GM12878 (cell line): ENCODE measurements at regions not wholly inside any gene's neighbourhood (a gene's known extent, or its start where the extent isn't known, plus 50 kb on each side); places are given as distances from the start of the nearest gene placed in this dataset.

Experiments used
- ATAC-seq: fragments of 200-7000 bp; cut with Tn5 transposase; 3 replicates; pipeline ENCODE4 v1.9.1; 2020; ENCODE audit warnings: mild to moderate bottlenecking, moderate library complexity
- BruUV-seq: library from RNA; stranded (reverse); fragments of 400-500 nt; replicated peaks from 2 replicates; lab custom pipeline; 2021; lab: Mats Ljungman, UMichigan
- CTCF ChIA-PET: fragments of 300-600 bp; sonication (Branson Sonifier 250); formaldehyde crosslinking; extraction: SDS; loops from one replicate; lab custom pipeline; 2021; ENCODE audit warnings: inconsistent platforms; lab: Yijun Ruan, JAX
- POLR2A ChIA-PET: fragments of 350-600 bp; formaldehyde crosslinking; extraction: SDS; loops from one replicate; lab custom pipeline; 2021; ENCODE audit warnings: inconsistent platforms; lab: Charles Lee
- RAD21 ChIA-PET: fragments of 300-600 bp; sonication (Branson Sonifier 250); formaldehyde crosslinking; loops from one replicate; lab custom pipeline; 2023; ENCODE audit warnings: antibody characterized with exemption; ENCODE audit not compliant: unreplicated experiment; lab: Charles Lee
- SMC1A ChIA-PET: fragments of 300-600 bp; sonication (Branson Sonifier 250); formaldehyde crosslinking; loops from one replicate; lab custom pipeline; 2023; ENCODE audit not compliant: unreplicated experiment, uncharacterized antibody; lab: Charles Lee
- DNase-seq: peaks from one replicate; pipeline ENCODE4 v3.0.0-alpha.2; 2011; ENCODE audit warnings: low read depth, low spot score
- FAIRE-seq: peaks from 3 replicates; lab custom pipeline; 2011; peaks lifted over from hg19 to GRCh38; lab: Jason Lieb, UNC
- H2AFZ ChIP-seq: 2 replicates; pipeline ENCODE4 v1.6.0; 2011; ENCODE audit warnings: low read depth, low read length, control low read depth; ENCODE audit not compliant: control insufficient read depth
- H3K27ac ChIP-seq: 2 replicates; pipeline ENCODE4 v1.5.1; 2011; ENCODE audit warnings: control low read depth; ENCODE audit not compliant: control insufficient read depth, insufficient read depth
- H3K27me3 ChIP-seq, 2 experiments: replicated peaks in 1 of 2; 2 replicates each; pipeline versions ENCODE4 v1.6.0 to v1.6.1; 2011; ENCODE audit warnings: low read length in 1 of 2; ENCODE audit not compliant: control insufficient read depth in 2 of 2, insufficient read depth in 2 of 2
- H3K36me3 ChIP-seq, 2 experiments: 2 replicates each; pipeline ENCODE4 v1.5.1; 2011; ENCODE audit warnings: low read length in 1 of 2; ENCODE audit not compliant: control insufficient read depth in 2 of 2, insufficient read depth in 2 of 2
- H3K4me1 ChIP-seq: 2 replicates; pipeline ENCODE4 v1.6.1; 2011; ENCODE audit warnings: mild to moderate bottlenecking, low read length, moderate library complexity, mixed read lengths; ENCODE audit not compliant: control insufficient read depth, insufficient read depth
- H3K4me2 ChIP-seq: 2 replicates; pipeline ENCODE4 v1.6.0; 2011; ENCODE audit warnings: control low read depth; ENCODE audit not compliant: control insufficient read depth, insufficient read depth
- H3K4me3 ChIP-seq: fragments of 200-600 bp; sonication (generic); 2 replicates; pipeline ENCODE4 v1.5.1; 2016
- H3K79me2 ChIP-seq: 2 replicates; pipeline ENCODE4 v1.6.0; 2011; ENCODE audit warnings: low read length; ENCODE audit not compliant: control insufficient read depth, insufficient read depth
- H3K9ac ChIP-seq: 2 replicates; pipeline ENCODE4 v1.8.0; 2011; ENCODE audit warnings: low read length, control low read depth, mixed read lengths; ENCODE audit not compliant: control insufficient read depth, insufficient read depth
- H3K9me3 ChIP-seq: replicated peaks from 3 replicates; pipeline ENCODE4 v1.5.1; 2011; ENCODE audit warnings: mild to moderate bottlenecking, low read length; ENCODE audit not compliant: control insufficient read depth, insufficient read depth
- H4K20me1 ChIP-seq: 2 replicates; pipeline ENCODE4 v1.6.0; 2011; ENCODE audit not compliant: control insufficient read depth, insufficient read depth
- ELK1 ChIP-seq: IDR thresholded peaks from 2 replicates; pipeline ENCODE4 v1.6.1; 2012; ENCODE audit warnings: low read depth, low read length, improper control_type of control experiment
- IRF3 ChIP-seq: fragments of 450-650 bp; IDR thresholded peaks from 2 replicates; pipeline ENCODE4 v1.6.1; 2014; ENCODE audit warnings: mild to moderate bottlenecking
- NR2C1 ChIP-seq: fragments of 450-650 bp; IDR thresholded peaks from 2 replicates; pipeline ENCODE4 v1.6.1; 2017; ENCODE audit warnings: antibody characterized with exemption, mild to moderate bottlenecking, moderate library complexity
- RELB ChIP-seq: fragments of 450-650 bp; IDR thresholded peaks from 2 replicates; pipeline ENCODE4 v1.6.1; 2017; ENCODE audit warnings: low read depth, mild to moderate bottlenecking, moderate library complexity
- SP1 ChIP-seq: IDR thresholded peaks from one replicate; pipeline ENCODE4 v1.6.1; 2011; ENCODE audit warnings: low read depth, low read length
- TCF12 ChIP-seq: IDR thresholded peaks from 2 replicates; pipeline ENCODE4 v1.6.1; 2011; ENCODE audit warnings: low read depth, mild to moderate bottlenecking, low read length
- WRNIP1 ChIP-seq: IDR thresholded peaks from 2 replicates; pipeline ENCODE4 v1.6.1; 2011; ENCODE audit warnings: low read depth, low read length, improper control_type of control experiment, borderline replicate concordance
- ZNF687 ChIP-seq: fragments of 450-650 bp; IDR thresholded peaks from 2 replicates; pipeline ENCODE4 v1.6.1; 2017; ENCODE audit warnings: mild to moderate bottlenecking, moderate library complexity
- WGBS: methylation state at CpG from one replicate; pipeline ENCODE4 v1.1.6; 2016; ENCODE audit warnings: low lambda C conversion rate; ENCODE audit not compliant: insufficient replicate concordance, insufficient coverage; ENCODE audit errors: missing lambda C conversion rate; 5-methylcytosine and 5-hydroxymethylcytosine counted together
- in situ Hi-C: fragments of 300-500 bp; cut with MboI; formaldehyde crosslinking; loops from 9 replicates; pipeline ENCODE4 v1.14.3; 2018; ENCODE audit warnings: mixed read lengths
- intact Hi-C: fragments of 100-400 bp; cut with micrococcal nuclease; formaldehyde crosslinking; loops from one replicate; pipeline ENCODE4 v1.14.2; 2022; ENCODE audit not compliant: unreplicated experiment

GRCh38 chr13:111587249-111587648 is 266.8 kb downstream of the TEX29 start:
- RAD21 ChIA-PET = no interaction called here
- intact Hi-C loops = no loop called here
- in situ Hi-C loops = no loop called here

GRCh38 chr13:111589321-111589720 is 268.9 kb downstream of the TEX29 start:
- intact Hi-C loops = no loop called here
- Histone ChIP-seq H3K27me3 (no peaks in the 10 kb centered on the region), H3K79me2 (no peaks in the 10 kb centered on the region), H3K4me1 (no peaks in the 10 kb centered on the region), H3K36me3 (no peaks in the 10 kb centered on the region), H3K9me3 (no peaks in the 10 kb centered on the region; the same call in 2 of the 3 replicates), H3K4me3 (no peak overlapping the region), H2AFZ (no peak overlapping the region), H3K9ac (no peak overlapping the region), H3K4me2 (no peak overlapping the region), H3K27ac (no peak overlapping the region), H4K20me1 (no peaks in the 10 kb centered on the region)
- POLR2A ChIA-PET = no interaction called here
- no peak for DNase-seq
- FAIRE-seq = no peak
- 4% methylated on average over 4 of the region's 4 CpGs for WGBS
- SMC1A ChIA-PET = no interaction called here
- BruUV-seq = no TSS peak
- CTCF ChIA-PET = no interaction called here
- in situ Hi-C loops = no loop called here
- no peak for ATAC-seq
- RAD21 ChIA-PET = no interaction called here
- no peak for TF ChIP-seq ZNF687
- TF ChIP-seq SP1 = no peak
- TF ChIP-seq ELK1 = no peak
- no peak for TF ChIP-seq WRNIP1
- no peak for TF ChIP-seq IRF3
- no peak for TF ChIP-seq TCF12
- no peak for TF ChIP-seq RELB

More at GRCh38 chr13:111587249-111587648, 266.8 kb downstream of the TEX29 start:
- ChIA-PET POLR2A (no interaction called here), SMC1A (no interaction called here), CTCF (no interaction called here)
- BruUV-seq = no TSS peak
- H3K9ac ChIP-seq = no peak overlapping the region
- no peaks in the 10 kb centered on the region for H3K4me1 ChIP-seq
- no peak overlapping the region for H3K4me2 ChIP-seq
- no peaks in the 10 kb centered on the region for H3K79me2 ChIP-seq
- DNase-seq = no peak
- no peak overlapping the region for H3K4me3 ChIP-seq
- ATAC-seq = no peak
- H3K27ac ChIP-seq = no peak overlapping the region
- 41% methylated on average over 14 of the region's 14 CpGs for WGBS
- no peaks in the 10 kb centered on the region; the same call in 2 of the 3 replicates for H3K9me3 ChIP-seq
- FAIRE-seq = no peak
- H4K20me1 ChIP-seq = no peaks in the 10 kb centered on the region
- no peak overlapping the region for H2AFZ ChIP-seq
- no peaks in the 10 kb centered on the region for H3K27me3 ChIP-seq
- TF ChIP-seq NR2C1 = no peak
- no peaks in the 10 kb centered on the region for H3K36me3 ChIP-seq
